ENCODE measurements at regions not wholly inside any gene's neighbourhood (a gene's known extent, or its start where the extent isn't known, plus 50 kb on each side); places are given as distances from the start of the nearest gene placed in this dataset.

GRCh38 chr3:41076399-41076798 lies 122.9 kb upstream of the CTNNB1 start:
- TF ChIP-seq, protein P1, sequence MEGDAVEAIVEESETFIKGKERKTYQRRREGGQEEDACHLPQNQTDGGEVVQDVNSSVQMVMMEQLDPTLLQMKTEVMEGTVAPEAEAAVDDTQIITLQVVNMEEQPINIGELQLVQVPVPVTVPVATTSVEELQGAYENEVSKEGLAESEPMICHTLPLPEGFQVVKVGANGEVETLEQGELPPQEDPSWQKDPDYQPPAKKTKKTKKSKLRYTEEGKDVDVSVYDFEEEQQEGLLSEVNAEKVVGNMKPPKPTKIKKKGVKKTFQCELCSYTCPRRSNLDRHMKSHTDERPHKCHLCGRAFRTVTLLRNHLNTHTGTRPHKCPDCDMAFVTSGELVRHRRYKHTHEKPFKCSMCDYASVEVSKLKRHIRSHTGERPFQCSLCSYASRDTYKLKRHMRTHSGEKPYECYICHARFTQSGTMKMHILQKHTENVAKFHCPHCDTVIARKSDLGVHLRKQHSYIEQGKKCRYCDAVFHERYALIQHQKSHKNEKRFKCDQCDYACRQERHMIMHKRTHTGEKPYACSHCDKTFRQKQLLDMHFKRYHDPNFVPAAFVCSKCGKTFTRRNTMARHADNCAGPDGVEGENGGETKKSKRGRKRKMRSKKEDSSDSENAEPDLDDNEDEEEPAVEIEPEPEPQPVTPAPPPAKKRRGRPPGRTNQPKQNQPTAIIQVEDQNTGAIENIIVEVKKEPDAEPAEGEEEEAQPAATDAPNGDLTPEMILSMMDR (IDR thresholded peaks at IDR 0.05) = no peak
- TF ChIP-seq EZH2phosphoT487 (IDR thresholded peaks at IDR 0.05) = no peak

Data from neural progenitor cell (in vitro differentiated cells).